Kidney (tissue), 13 donors: ENCODE measurements at regions not wholly inside any gene's neighbourhood (a gene's known extent, or its start where the extent isn't known, plus 50 kb on each side); places are given as distances from the start of the nearest gene placed in this dataset.

Source experiments
- DNase-seq, 5 donors: peaks; one replicate each; pipeline ENCODE4 v3.0.0-alpha.2; 2013 to 2020
- FAIRE-seq: peaks from 2 replicates; lab custom pipeline; 2012; peaks lifted over from hg19 to GRCh38; lab: Jason Lieb, UNC
- H3K27ac ChIP-seq, 2 donors: one replicate each; pipeline ENCODE4 v1.7.0; 2013; ENCODE audit warnings: low read depth in 2 of 2, low read length in 2 of 2, inconsistent platforms in 1 of 2
- H3K27me3 ChIP-seq: one replicate; pipeline ENCODE4 v1.7.1; 2013; ENCODE audit warnings: low read length, inconsistent platforms; ENCODE audit not compliant: control insufficient read depth, insufficient read depth
- H3K36me3 ChIP-seq, 3 donors: one replicate each; pipeline versions ENCODE4 v1.7.0 to v1.7.1; 2013; ENCODE audit warnings: low read length in 3 of 3, control low read depth in 1 of 3, inconsistent platforms in 1 of 3; ENCODE audit not compliant: insufficient read depth in 3 of 3, control insufficient read depth in 2 of 3
- H3K4me1 ChIP-seq, 3 donors: one replicate each; pipeline versions ENCODE4 v1.7.0 to v1.7.1; 2013; ENCODE audit warnings: low read length in 3 of 3, inconsistent platforms in 1 of 3, low read depth in 1 of 3; ENCODE audit not compliant: control insufficient read depth in 2 of 3, insufficient read depth in 2 of 3
- H3K4me3 ChIP-seq, 3 donors: one replicate each; pipeline versions ENCODE4 v1.7.0 to v1.8.1; 2013; ENCODE audit warnings: low read length in 3 of 3, control low read depth in 1 of 3, inconsistent platforms in 1 of 3
- H3K9ac ChIP-seq, 3 donors: one replicate each; pipeline versions ENCODE4 v1.7.0 to v1.7.1; 2013; ENCODE audit warnings: low read length in 3 of 3, control low read depth in 1 of 3, inconsistent platforms in 1 of 3
- H3K9me3 ChIP-seq, 3 donors: one replicate each; pipeline versions ENCODE4 v1.7.0 to v1.7.1; 2013; ENCODE audit warnings: low read length in 3 of 3, control low read depth in 1 of 3, inconsistent platforms in 1 of 3; ENCODE audit not compliant: control insufficient read depth in 2 of 3, insufficient read depth in 1 of 3
- CTCF ChIP-seq: IDR thresholded peaks from 3 replicates; pipeline ENCODE4 v1.5.1; 2012; ENCODE audit warnings: mild to moderate bottlenecking, moderate library complexity, borderline replicate concordance; ENCODE audit not compliant: insufficient read depth; ENCODE audit errors: extremely low read depth
- intact Hi-C: fragments of 100-400 bp; cut with DNase I; formaldehyde crosslinking; loops from one replicate; pipeline ENCODE4 v1.11.1; 2022
- donor health status: control.
- donor health status: control.
- donor health status: control.
- donor health status: control.
- donor health status: control.
- donor health status: DM: yes; HTN: yes; CAD: no.
- donor health status: Normal renal cell carcinoma (clear cell type).

DNA sequence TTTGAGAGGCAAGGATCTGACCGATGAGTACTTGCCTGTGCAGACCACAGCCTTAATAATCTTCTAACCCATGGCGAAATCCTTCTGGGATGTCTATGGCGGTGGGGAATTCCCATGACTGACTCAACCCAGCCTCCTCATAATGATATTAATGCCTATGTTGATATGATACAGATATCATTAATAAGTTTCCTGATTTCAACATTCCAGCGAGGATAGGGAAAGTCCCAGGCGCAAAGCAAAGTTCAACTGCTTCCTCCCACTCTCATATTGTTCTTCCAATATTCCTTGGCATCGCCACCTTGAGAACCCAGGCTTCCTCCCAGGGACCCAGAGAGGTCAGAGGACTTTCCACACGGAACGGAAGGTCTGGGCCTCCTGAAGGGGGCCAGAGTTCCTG is 110.3 kb upstream of the TMEM45B start:
- no peak for TF ChIP-seq CTCF
- Histone ChIP-seq H3K4me1 (peaks cover 0 to 3% (median 0%) of the 10 kb centered on the region in 3 donors), H3K27me3 (no peaks in the 10 kb centered on the region), H3K4me3 (no peak overlapping the region), H3K27ac (no peak overlapping the region), H3K9me3 (no peaks in the 10 kb centered on the region), H3K36me3 (no peaks in the 10 kb centered on the region), H3K9ac (no peak overlapping the region)
- no peak for DNase-seq
- intact Hi-C loops = no loop called here
- no peak for FAIRE-seq

GRCh38 chr11:129705933-129706332 is 109.7 kb upstream of the TMEM45B start:
- no peak for TF ChIP-seq CTCF
- no peak overlapping the region for H3K27ac ChIP-seq
- H3K4me3 ChIP-seq = no peak overlapping the region
- no peak overlapping the region for H3K9ac ChIP-seq
- no peaks in the 10 kb centered on the region for H3K27me3 ChIP-seq
- intact Hi-C loops = no loop called here
- peaks cover 0 to 3% (median 0%) of the 10 kb centered on the region in 3 donors for H3K4me1 ChIP-seq
- H3K9me3 ChIP-seq = no peaks in the 10 kb centered on the region
- FAIRE-seq = no peak
- no peaks in the 10 kb centered on the region for H3K36me3 ChIP-seq
- no peak for DNase-seq

- FAIRE-seq = no peak
- TF ChIP-seq CTCF = no peak
- no peaks in the 10 kb centered on the region for H3K9me3 ChIP-seq
- no peaks in the 10 kb centered on the region for H3K27me3 ChIP-seq
- H3K4me3 ChIP-seq = no peak overlapping the region
- no peak overlapping the region for H3K9ac ChIP-seq
- no peak overlapping the region for H3K27ac ChIP-seq
- H3K36me3 ChIP-seq = no peaks in the 10 kb centered on the region
- no peaks in the 10 kb centered on the region for H3K4me1 ChIP-seq
- peak in 1 of 5 donors; percentile 46 for DNase-seq
- intact Hi-C loops = no loop called here
These were observed 105.7 kb upstream of the TMEM45B start for GRCh38 chr11:129709801-129710398.

DNA sequence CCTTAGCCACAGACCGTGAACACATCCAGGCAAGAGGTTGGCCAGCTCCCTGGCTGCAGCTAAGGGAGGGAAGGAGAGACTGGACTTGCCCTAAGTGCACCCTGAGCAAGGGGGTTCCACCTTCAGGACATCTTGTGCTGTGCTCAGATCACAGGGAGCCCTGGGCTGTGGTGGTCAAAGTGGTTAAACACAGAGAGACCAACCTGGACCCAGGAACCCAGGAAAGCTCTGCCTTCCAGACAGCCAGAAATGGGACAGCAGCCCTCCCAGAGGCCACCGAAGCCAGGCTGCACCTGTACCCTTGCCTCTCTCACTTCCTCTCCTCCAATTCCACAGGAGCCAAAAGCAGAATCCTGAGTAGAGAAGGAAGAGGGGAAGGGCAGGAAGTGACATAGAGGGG is 105.2 kb upstream of the TMEM45B start:
- Histone ChIP-seq H3K9me3 (no peaks in the 10 kb centered on the region), H3K4me3 (no peak overlapping the region), H3K36me3 (no peaks in the 10 kb centered on the region), H3K27me3 (no peaks in the 10 kb centered on the region), H3K4me1 (no peaks in the 10 kb centered on the region), H3K27ac (no peak overlapping the region), H3K9ac (no peak overlapping the region)
- peak in 1 of 5 donors; percentile 28 for DNase-seq
- intact Hi-C loops = no loop called here
- no peak for FAIRE-seq
- TF ChIP-seq CTCF = no peak
